Endothelial cell of umbilical vein (primary cell): ENCODE measurements at regions not wholly inside any gene's neighbourhood (a gene's known extent, or its start where the extent isn't known, plus 50 kb on each side); places are given as distances from the start of the nearest gene placed in this dataset.

Experiments used
- BruUV-seq: library from RNA; stranded (reverse); fragments of 400-500 nt; replicated peaks from 2 replicates; lab custom pipeline; 2021; lab: Mats Ljungman, UMichigan
- CTCF ChIA-PET: fragments of 300-600, 350-600 bp; sonication (Branson Sonifier 250); formaldehyde crosslinking; loops from one replicate; lab custom pipeline; 2021; ENCODE audit warnings: antibody characterized with exemption, inconsistent platforms; lab: Charles Lee
- POLR2A ChIA-PET: fragments of 300-600, 350-600 bp; sonication (Branson Sonifier 250); formaldehyde crosslinking; loops from one replicate; lab custom pipeline; 2021; ENCODE audit warnings: antibody characterized with exemption, inconsistent platforms; lab: Charles Lee
- DNase-seq: peaks from one replicate; pipeline ENCODE4 v3.0.0-alpha.2; 2011; ENCODE audit warnings: low read depth, low spot score
- FAIRE-seq: peaks from 2 replicates; lab custom pipeline; 2011; peaks lifted over from hg19 to GRCh38; lab: Jason Lieb, UNC
- H2AFZ ChIP-seq: 2 replicates; pipeline ENCODE4 v1.6.0; 2012; ENCODE audit warnings: low read depth, low read length, control low read depth, inconsistent platforms
- H3K27ac ChIP-seq: 2 replicates; pipeline ENCODE4 v1.5.1; 2011; ENCODE audit warnings: low read depth, mild to moderate bottlenecking, control low read depth, low read length, moderate library complexity; ENCODE audit not compliant: insufficient read depth
- H3K27me3 ChIP-seq, 2 experiments: 2 replicates each; pipeline versions ENCODE4 v1.6.0 to v1.6.1; 2011; ENCODE audit warnings: low read length in 2 of 2, mixed read lengths in 1 of 2; ENCODE audit not compliant: control insufficient read depth in 2 of 2, insufficient read depth in 2 of 2
- H3K36me3 ChIP-seq, 2 experiments: 2 replicates in 1 of 2; 3 replicates in 1 of 2; pipeline ENCODE4 v1.5.1; 2011; ENCODE audit warnings: low read length in 2 of 2, mild to moderate bottlenecking in 1 of 2, moderate library complexity in 1 of 2; ENCODE audit not compliant: control insufficient read depth in 2 of 2, insufficient read depth in 2 of 2; ENCODE audit errors: extremely low read depth in 1 of 2
- H3K4me1 ChIP-seq: 3 replicates; pipeline ENCODE4 v1.5.1; 2011; ENCODE audit warnings: mild to moderate bottlenecking, low read length; ENCODE audit not compliant: control insufficient read depth, insufficient read depth; ENCODE audit errors: extremely low read depth
- H3K4me2 ChIP-seq: 2 replicates; pipeline ENCODE4 v1.6.1; 2011; ENCODE audit warnings: low read length, control low read depth, mixed read lengths; ENCODE audit not compliant: insufficient read depth
- H3K4me3 ChIP-seq, 3 experiments: fragments of 200-600 bp in 1 of 3; sonication (generic), shearing (Covaris generic) in 1 of 3; replicated peaks in 1 of 3; 2 replicates each; pipeline ENCODE4 v1.5.1; 2011 to 2016; ENCODE audit warnings: control low read depth in 3 of 3, low read length in 3 of 3, mild to moderate bottlenecking in 2 of 3, inconsistent platforms in 1 of 3, low read depth in 1 of 3, moderate library complexity in 1 of 3; ENCODE audit not compliant: insufficient read depth in 1 of 3
- H3K79me2 ChIP-seq: 2 replicates; pipeline ENCODE4 v1.6.0; 2012; ENCODE audit warnings: low read length, inconsistent platforms; ENCODE audit not compliant: control insufficient read depth, insufficient read depth
- H3K9ac ChIP-seq: replicated peaks from 2 replicates; pipeline ENCODE3; 2011; ENCODE audit warnings: low read length, control low read depth; ENCODE audit not compliant: insufficient read depth; ENCODE audit errors: extremely low read depth
- H3K9me1 ChIP-seq: replicated peaks from 3 replicates; pipeline ENCODE4 v1.6.0; 2011; ENCODE audit warnings: mild to moderate bottlenecking, low read length; ENCODE audit not compliant: control insufficient read depth, insufficient read depth; ENCODE audit errors: extremely low read depth
- H3K9me3 ChIP-seq: replicated peaks from 2 replicates; pipeline ENCODE4 v1.5.1; 2012; ENCODE audit warnings: low read length, inconsistent platforms; ENCODE audit not compliant: control insufficient read depth, insufficient read depth
- H4K20me1 ChIP-seq: replicated peaks from 2 replicates; pipeline ENCODE3; 2011; ENCODE audit warnings: mild to moderate bottlenecking, low read length; ENCODE audit not compliant: control insufficient read depth, insufficient read depth; ENCODE audit errors: extremely low read depth
- EZH2 ChIP-seq: IDR thresholded peaks from 2 replicates; pipeline ENCODE4 v1.6.1; 2012; ENCODE audit warnings: borderline replicate concordance, low read depth, mild to moderate bottlenecking, moderate library complexity, low read length, inconsistent platforms; ENCODE audit not compliant: severe bottlenecking
- FOS ChIP-seq: IDR thresholded peaks from 2 replicates; pipeline ENCODE4 v1.6.1; 2011; ENCODE audit warnings: mild to moderate bottlenecking, low read length, moderate library complexity, borderline replicate concordance; ENCODE audit not compliant: insufficient read depth
- GATA2 ChIP-seq: IDR thresholded peaks from 2 replicates; pipeline ENCODE4 v1.7.0; 2011; ENCODE audit warnings: low read depth, mild to moderate bottlenecking, moderate library complexity, mixed read lengths, low read length; ENCODE audit not compliant: insufficient read length, insufficient read depth
- JUN ChIP-seq: IDR thresholded peaks from 2 replicates; pipeline ENCODE4 v1.6.1; 2011; ENCODE audit warnings: borderline replicate concordance, low read depth; ENCODE audit not compliant: insufficient read length, insufficient read depth
- MYC ChIP-seq: IDR thresholded peaks from one replicate; pipeline ENCODE4 v1.6.1; 2011; ENCODE audit warnings: mild to moderate bottlenecking, low read depth, low read length
- POLR2A ChIP-seq: IDR thresholded peaks from 2 replicates; pipeline ENCODE4 v1.6.1; 2012; ENCODE audit warnings: low read depth, mild to moderate bottlenecking, control low read depth, low read length
- POLR2AphosphoS5 ChIP-seq: IDR thresholded peaks from 2 replicates; pipeline ENCODE4 v1.6.1; 2012; ENCODE audit warnings: low read depth, mild to moderate bottlenecking, control low read depth, low read length, moderate library complexity; ENCODE audit not compliant: insufficient read depth
- dilution Hi-C: fragments of 300-500 bp; cut with MboI; formaldehyde crosslinking; loops from one replicate; pipeline ENCODE4 v1.15.0; 2019; ENCODE audit warnings: low sequenced_read_pairs; ENCODE audit not compliant: extremely low pct_ligation_motif_present
- intact Hi-C: fragments of 100-400 bp; cut with micrococcal nuclease; formaldehyde crosslinking; loops from one replicate; pipeline ENCODE4 v1.10.0; 2022
- TF ChIP-seq, protein P1 (sequence below), 2 donors: IDR thresholded peaks; 1 replicate in 1 of 2; 2 replicates in 1 of 2; pipeline ENCODE4 v1.5.1; 2011; ENCODE audit warnings: low read length in 2 of 2, mild to moderate bottlenecking in 2 of 2, moderate library complexity in 2 of 2, control low read depth in 1 of 2, inconsistent platforms in 1 of 2, low read depth in 1 of 2; ENCODE audit not compliant: insufficient read depth in 1 of 2; ENCODE audit errors: extremely low read depth in 1 of 2
- TF ChIP-seq, protein P2 (sequence below): IDR thresholded peaks from 2 replicates; pipeline ENCODE4 v1.6.1; 2011; ENCODE audit not compliant: insufficient read depth, insufficient read length

DNA sequence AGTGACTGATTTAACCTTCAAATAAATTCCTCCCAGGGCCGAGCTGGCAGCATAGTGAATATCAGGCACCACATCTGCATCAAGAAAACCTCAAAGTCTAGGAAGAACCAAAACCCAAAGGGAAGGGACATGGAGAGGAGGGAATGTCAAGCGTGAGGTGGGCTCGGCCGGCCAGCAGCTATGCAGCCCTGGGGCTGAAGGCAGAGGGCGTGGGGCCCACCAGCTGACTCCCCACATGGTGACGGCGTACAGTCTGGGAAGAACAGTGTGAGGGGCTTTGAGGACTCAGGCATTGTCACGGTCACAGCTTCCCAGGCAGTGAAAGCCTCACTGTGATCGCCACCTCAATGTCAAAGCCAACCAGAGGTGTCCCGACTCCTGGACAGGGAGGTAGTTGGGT lies 412.5 kb downstream of the SHANK2 start:
- no peak overlapping the region for H2AFZ ChIP-seq
- H3K9me3 ChIP-seq = peaks cover 2% of the 10 kb centered on the region
- H3K79me2 ChIP-seq = no peaks in the 10 kb centered on the region
- BruUV-seq = no TSS peak
- no peaks in the 10 kb centered on the region for H3K36me3 ChIP-seq
- no peak overlapping the region for H3K4me2 ChIP-seq
- intact Hi-C loops = no loop called here
- no peaks in the 10 kb centered on the region for H4K20me1 ChIP-seq
- FAIRE-seq (no peak), DNase-seq (no peak)
- POLR2A ChIA-PET = no interaction called here
- no peaks in the 10 kb centered on the region for H3K9me1 ChIP-seq
- H3K27ac ChIP-seq = no peak overlapping the region
- CTCF ChIA-PET = no interaction called here
- TF ChIP-seq, protein P1, sequence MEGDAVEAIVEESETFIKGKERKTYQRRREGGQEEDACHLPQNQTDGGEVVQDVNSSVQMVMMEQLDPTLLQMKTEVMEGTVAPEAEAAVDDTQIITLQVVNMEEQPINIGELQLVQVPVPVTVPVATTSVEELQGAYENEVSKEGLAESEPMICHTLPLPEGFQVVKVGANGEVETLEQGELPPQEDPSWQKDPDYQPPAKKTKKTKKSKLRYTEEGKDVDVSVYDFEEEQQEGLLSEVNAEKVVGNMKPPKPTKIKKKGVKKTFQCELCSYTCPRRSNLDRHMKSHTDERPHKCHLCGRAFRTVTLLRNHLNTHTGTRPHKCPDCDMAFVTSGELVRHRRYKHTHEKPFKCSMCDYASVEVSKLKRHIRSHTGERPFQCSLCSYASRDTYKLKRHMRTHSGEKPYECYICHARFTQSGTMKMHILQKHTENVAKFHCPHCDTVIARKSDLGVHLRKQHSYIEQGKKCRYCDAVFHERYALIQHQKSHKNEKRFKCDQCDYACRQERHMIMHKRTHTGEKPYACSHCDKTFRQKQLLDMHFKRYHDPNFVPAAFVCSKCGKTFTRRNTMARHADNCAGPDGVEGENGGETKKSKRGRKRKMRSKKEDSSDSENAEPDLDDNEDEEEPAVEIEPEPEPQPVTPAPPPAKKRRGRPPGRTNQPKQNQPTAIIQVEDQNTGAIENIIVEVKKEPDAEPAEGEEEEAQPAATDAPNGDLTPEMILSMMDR (IDR thresholded peaks at IDR 0.05; ENCODE audit: extremely low read depth in 1 of 2, insufficient read depth in 1 of 2, low read depth in 1 of 2, low read length in 2 of 2) = no peak
- no peak overlapping the region for H3K9ac ChIP-seq
- no peak overlapping the region for H3K4me3 ChIP-seq
- H3K27me3 ChIP-seq = no peaks in the 10 kb centered on the region
- H3K4me1 ChIP-seq = no peaks in the 10 kb centered on the region
- dilution Hi-C loops = no loop called here

DNA sequence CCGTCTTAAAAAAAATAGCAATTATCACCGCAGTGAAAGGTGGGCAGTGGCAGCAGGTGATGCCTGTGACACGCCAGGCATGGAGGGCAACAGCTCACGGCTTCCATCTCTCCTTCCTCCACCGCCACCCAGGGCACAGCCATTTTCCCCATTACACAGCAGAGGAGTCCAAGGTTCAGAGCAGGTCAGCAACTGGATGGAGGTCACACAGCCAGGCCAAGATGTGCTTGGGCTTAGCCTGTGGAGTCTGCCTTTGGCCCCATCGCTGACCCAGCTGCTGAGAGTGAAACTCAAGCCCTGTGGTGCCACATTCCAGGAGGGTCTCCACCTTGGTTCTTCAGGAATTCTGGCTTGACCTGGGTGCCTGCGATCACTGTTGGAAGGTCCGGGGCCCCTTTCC lies 411.1 kb downstream of the SHANK2 start:
- POLR2A ChIA-PET = no interaction called here
- BruUV-seq = no TSS peak
- intact Hi-C loops = no loop called here
- Histone ChIP-seq H3K4me3 (no peak overlapping the region), H3K27ac (no peak overlapping the region), H3K79me2 (no peaks in the 10 kb centered on the region), H3K4me1 (no peaks in the 10 kb centered on the region), H3K4me2 (no peak overlapping the region), H3K36me3 (no peaks in the 10 kb centered on the region), H3K27me3 (no peaks in the 10 kb centered on the region), H2AFZ (no peak overlapping the region), H3K9me1 (no peaks in the 10 kb centered on the region), H3K9ac (no peak overlapping the region), H3K9me3 (peaks cover 2% of the 10 kb centered on the region), H4K20me1 (no peaks in the 10 kb centered on the region)
- FAIRE-seq = no peak
- CTCF ChIA-PET = no interaction called here
- dilution Hi-C loops = no loop called here
- no peak for DNase-seq
- TF ChIP-seq, protein P1 (IDR thresholded peaks at IDR 0.05; ENCODE audit: extremely low read depth in 1 of 2, insufficient read depth in 1 of 2, low read depth in 1 of 2, low read length in 2 of 2) = no peak
- no peak for TF ChIP-seq MYC
- no peak for TF ChIP-seq FOS
- no peak for TF ChIP-seq JUN
- TF ChIP-seq GATA2 = no peak
- no peak for TF ChIP-seq EZH2
- TF ChIP-seq POLR2A = no peak
- no peak for TF ChIP-seq POLR2AphosphoS5
- TF ChIP-seq, protein P2, sequence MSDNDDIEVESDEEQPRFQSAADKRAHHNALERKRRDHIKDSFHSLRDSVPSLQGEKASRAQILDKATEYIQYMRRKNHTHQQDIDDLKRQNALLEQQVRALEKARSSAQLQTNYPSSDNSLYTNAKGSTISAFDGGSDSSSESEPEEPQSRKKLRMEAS = no peak
